CD4-positive, alpha-beta T cell (primary cell): ENCODE measurements at regions not wholly inside any gene's neighbourhood (a gene's known extent, or its start where the extent isn't known, plus 50 kb on each side); places are given as distances from the start of the nearest gene placed in this dataset.

ENCODE experiments used
- ATAC-seq: fragments of 200-7000 bp; cut with Tn5 transposase; one replicate; pipeline ENCODE4 v1.10.0; 2022; ENCODE audit warnings: mild to moderate bottlenecking; ENCODE audit not compliant: poor library complexity
- CTCF ChIA-PET: fragments of 350-600 bp; sonication (Branson Sonifier 250); formaldehyde crosslinking; loops from one replicate; lab custom pipeline; 2021; ENCODE audit warnings: antibody characterized with exemption, inconsistent platforms; lab: Charles Lee
- POLR2A ChIA-PET: fragments of 350-600 bp; sonication (Branson Sonifier 250); formaldehyde crosslinking; loops from one replicate; lab custom pipeline; 2021; ENCODE audit warnings: antibody characterized with exemption, inconsistent platforms; lab: Charles Lee
- DNase-seq, 14 experiments: peaks; one replicate each; pipeline ENCODE4 v3.0.0-alpha.2; 2013 to 2020; ENCODE audit warnings: mixed read lengths in 2 of 14
- H3K27ac ChIP-seq, 2 donors: one replicate each; pipeline versions ENCODE4 v1.5.1 to v1.7.0; 2013; ENCODE audit warnings: low read length in 2 of 2, low read depth in 1 of 2, mild to moderate bottlenecking in 1 of 2
- H3K27me3 ChIP-seq, 2 experiments: 1 replicate in 1 of 2; 2 replicates in 1 of 2; pipeline versions ENCODE4 v1.6.1 to v1.7.0; 2013; ENCODE audit warnings: low read length in 2 of 2, control low read depth in 1 of 2, mild to moderate bottlenecking in 1 of 2, moderate library complexity in 1 of 2; ENCODE audit not compliant: insufficient read depth in 2 of 2, control insufficient read depth in 1 of 2
- H3K36me3 ChIP-seq: one replicate; pipeline ENCODE4 v1.6.1; 2013; ENCODE audit warnings: low read length, control low read depth; ENCODE audit not compliant: insufficient read depth
- H3K4me1 ChIP-seq: one replicate; pipeline ENCODE4 v1.6.1; 2013; ENCODE audit warnings: low read length, control low read depth; ENCODE audit not compliant: insufficient read depth
- H3K4me3 ChIP-seq: one replicate; pipeline ENCODE4 v1.5.1; 2013; ENCODE audit warnings: mild to moderate bottlenecking, low read length, moderate library complexity
- H3K9me3 ChIP-seq, 2 experiments: 1 replicate in 1 of 2; 2 replicates in 1 of 2; pipeline versions ENCODE4 v1.6.1 to v1.7.0; 2013; ENCODE audit warnings: low read length in 2 of 2, mild to moderate bottlenecking in 2 of 2, control low read depth in 1 of 2, moderate library complexity in 1 of 2; ENCODE audit not compliant: control insufficient read depth in 1 of 2, insufficient read depth in 1 of 2
- H3K27ac Mint-ChIP-seq: one replicate; pipeline ENCODE4 v1.8.0; 2020; ENCODE audit warnings: mixed read lengths
- H3K27me3 Mint-ChIP-seq: one replicate; pipeline ENCODE4 v1.8.0; 2021; ENCODE audit warnings: mixed read lengths
- H3K36me3 Mint-ChIP-seq: one replicate; pipeline ENCODE4 v1.8.0; 2021; ENCODE audit warnings: low read depth, mixed read lengths
- H3K4me1 Mint-ChIP-seq: one replicate; pipeline ENCODE4 v1.8.0; 2021; ENCODE audit warnings: low read depth, mixed read lengths
- H3K4me3 Mint-ChIP-seq: one replicate; pipeline ENCODE4 v1.8.0; 2020; ENCODE audit warnings: mild to moderate bottlenecking, mixed read lengths
- H3K9me3 Mint-ChIP-seq: one replicate; pipeline ENCODE4 v1.8.0; 2020; ENCODE audit warnings: mixed read lengths
- CTCF ChIP-seq: fragments of 200-600 bp; IDR thresholded peaks from one replicate; pipeline ENCODE4 v1.8.0; 2022; ENCODE audit warnings: antibody characterized with exemption, mild to moderate bottlenecking
- intact Hi-C, 2 experiments: fragments of 100-400 bp; cut with DNase I in 1 of 2; cut with micrococcal nuclease in 1 of 2; formaldehyde crosslinking; loops; one replicate each; pipeline versions ENCODE4 v1.15.1 to v1.9.0; 2023 to 2025; cut with DNase I, micrococcal nuclease

GRCh38 chr5:63805151-63805550 lies 157.1 kb downstream of the HTR1A start:
- Histone ChIP-seq H3K4me3 (no peak overlapping the region), H3K9me3 (no peaks in the 10 kb centered on the region), H3K4me1 (no peaks in the 10 kb centered on the region), H3K36me3 (no peaks in the 10 kb centered on the region), H3K27me3 (no peaks in the 10 kb centered on the region), H3K27ac (no peak overlapping the region)
- Mint-ChIP-seq H3K27me3 (no peaks in the 10 kb centered on the region), H3K4me3 (no peak overlapping the region), H3K9me3 (no peaks in the 10 kb centered on the region), H3K4me1 (no peaks in the 10 kb centered on the region), H3K36me3 (no peaks in the 10 kb centered on the region), H3K27ac (no peak overlapping the region)
- ATAC-seq (no peak), DNase-seq (no peak)
- intact Hi-C loops, result no loop called here
- TF ChIP-seq CTCF, result no peak
- POLR2A ChIA-PET, result no interaction called here
- CTCF ChIA-PET, result no interaction called here

- Histone ChIP-seq H3K4me1 (no peaks in the 10 kb centered on the region), H3K9me3 (no peaks in the 10 kb centered on the region), H3K27me3 (no peaks in the 10 kb centered on the region), H3K36me3 (no peaks in the 10 kb centered on the region), H3K27ac (no peak overlapping the region), H3K4me3 (no peak overlapping the region)
- no peaks in the 10 kb centered on the region for H3K9me3 Mint-ChIP-seq
- H3K4me3 Mint-ChIP-seq, result no peak overlapping the region
- no peak for TF ChIP-seq CTCF
- H3K27ac Mint-ChIP-seq, result no peak overlapping the region
- H3K36me3 Mint-ChIP-seq, result no peaks in the 10 kb centered on the region
- ATAC-seq (no peak), DNase-seq (no peak)
- intact Hi-C loops, result no loop called here
- ChIA-PET CTCF (interaction anchor here (0.6 kb wide), 1 partner anchor 11 kb away, joined by 3 read pairs; no protein-coding TSS in a partner anchor), POLR2A (no interaction called here)
- H3K4me1 Mint-ChIP-seq, result no peaks in the 10 kb centered on the region
- H3K27me3 Mint-ChIP-seq, result no peaks in the 10 kb centered on the region
Measured at GRCh38 chr5:63803165-63803564, 159.1 kb downstream of the HTR1A start.

GRCh38 chr5:63794979-63795378 lies 167.3 kb downstream of the HTR1A start:
- Mint-ChIP-seq H3K4me1 (no peaks in the 10 kb centered on the region), H3K4me3 (no peak overlapping the region), H3K27ac (no peak overlapping the region), H3K9me3 (peaks cover 15% of the 10 kb centered on the region), H3K36me3 (no peaks in the 10 kb centered on the region), H3K27me3 (no peaks in the 10 kb centered on the region)
- Histone ChIP-seq H3K36me3 (no peaks in the 10 kb centered on the region), H3K27me3 (no peaks in the 10 kb centered on the region), H3K4me3 (no peak overlapping the region), H3K9me3 (peaks cover 5 to 9% of the 10 kb centered on the region in 2 experiments), H3K27ac (no peak overlapping the region), H3K4me1 (no peaks in the 10 kb centered on the region)
- ChIA-PET CTCF (no interaction called here), POLR2A (no interaction called here)
- intact Hi-C loops, result no loop called here
- ATAC-seq (no peak), DNase-seq (no peak)
- TF ChIP-seq CTCF, result no peak
